GM12872 (cell line): ENCODE measurements at regions not wholly inside any gene's neighbourhood (a gene's known extent, or its start where the extent isn't known, plus 50 kb on each side); places are given as distances from the start of the nearest gene placed in this dataset.

Experiments
- TF ChIP-seq, protein P1 (sequence below): IDR thresholded peaks from 3 replicates; pipeline ENCODE4 v1.5.1; 2011; ENCODE audit warnings: low read depth, mild to moderate bottlenecking, low read length, moderate library complexity; ENCODE audit not compliant: insufficient read depth

DNA sequence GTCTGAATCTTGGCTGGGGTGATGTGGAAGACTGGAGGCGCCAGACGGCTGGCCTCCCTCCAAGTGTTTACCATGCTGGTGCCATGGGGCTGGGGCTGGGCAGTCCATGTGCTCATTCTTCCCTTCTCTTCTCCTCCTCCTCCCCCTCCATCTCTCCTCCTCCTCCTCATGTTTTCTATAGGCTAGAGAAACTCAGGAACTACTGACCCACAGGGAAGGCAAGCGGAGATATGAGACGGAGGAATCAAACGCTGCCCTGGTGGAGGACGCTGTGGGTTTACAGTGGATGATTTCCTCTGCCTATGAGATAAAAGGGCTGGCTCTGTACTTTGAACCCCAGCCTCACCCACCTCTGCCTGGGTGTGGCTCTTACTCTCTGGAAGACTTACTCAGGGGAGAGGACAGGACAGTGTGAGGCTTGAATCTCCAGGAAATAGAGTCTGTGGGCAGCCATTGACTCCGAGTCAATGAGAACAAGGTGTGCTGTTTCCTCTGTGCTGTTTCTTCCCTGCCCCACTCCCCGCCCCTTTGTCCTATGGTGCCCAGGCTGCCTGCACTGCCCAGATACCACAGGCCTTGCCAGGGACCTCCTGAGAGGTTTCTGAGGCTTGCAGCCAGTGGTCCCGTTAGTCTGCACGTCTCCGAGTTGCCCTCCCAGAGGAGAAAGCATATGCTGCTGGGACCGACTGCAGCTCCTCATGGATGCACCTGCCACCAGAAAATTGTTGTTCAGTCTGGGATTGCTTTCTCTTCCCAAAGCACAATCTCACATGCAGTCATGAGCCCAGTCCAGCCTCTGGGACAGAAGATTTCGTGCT is 132.6 kb upstream of the ARHGAP5 start:
- TF ChIP-seq, protein P1, sequence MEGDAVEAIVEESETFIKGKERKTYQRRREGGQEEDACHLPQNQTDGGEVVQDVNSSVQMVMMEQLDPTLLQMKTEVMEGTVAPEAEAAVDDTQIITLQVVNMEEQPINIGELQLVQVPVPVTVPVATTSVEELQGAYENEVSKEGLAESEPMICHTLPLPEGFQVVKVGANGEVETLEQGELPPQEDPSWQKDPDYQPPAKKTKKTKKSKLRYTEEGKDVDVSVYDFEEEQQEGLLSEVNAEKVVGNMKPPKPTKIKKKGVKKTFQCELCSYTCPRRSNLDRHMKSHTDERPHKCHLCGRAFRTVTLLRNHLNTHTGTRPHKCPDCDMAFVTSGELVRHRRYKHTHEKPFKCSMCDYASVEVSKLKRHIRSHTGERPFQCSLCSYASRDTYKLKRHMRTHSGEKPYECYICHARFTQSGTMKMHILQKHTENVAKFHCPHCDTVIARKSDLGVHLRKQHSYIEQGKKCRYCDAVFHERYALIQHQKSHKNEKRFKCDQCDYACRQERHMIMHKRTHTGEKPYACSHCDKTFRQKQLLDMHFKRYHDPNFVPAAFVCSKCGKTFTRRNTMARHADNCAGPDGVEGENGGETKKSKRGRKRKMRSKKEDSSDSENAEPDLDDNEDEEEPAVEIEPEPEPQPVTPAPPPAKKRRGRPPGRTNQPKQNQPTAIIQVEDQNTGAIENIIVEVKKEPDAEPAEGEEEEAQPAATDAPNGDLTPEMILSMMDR, result no peak

DNA sequence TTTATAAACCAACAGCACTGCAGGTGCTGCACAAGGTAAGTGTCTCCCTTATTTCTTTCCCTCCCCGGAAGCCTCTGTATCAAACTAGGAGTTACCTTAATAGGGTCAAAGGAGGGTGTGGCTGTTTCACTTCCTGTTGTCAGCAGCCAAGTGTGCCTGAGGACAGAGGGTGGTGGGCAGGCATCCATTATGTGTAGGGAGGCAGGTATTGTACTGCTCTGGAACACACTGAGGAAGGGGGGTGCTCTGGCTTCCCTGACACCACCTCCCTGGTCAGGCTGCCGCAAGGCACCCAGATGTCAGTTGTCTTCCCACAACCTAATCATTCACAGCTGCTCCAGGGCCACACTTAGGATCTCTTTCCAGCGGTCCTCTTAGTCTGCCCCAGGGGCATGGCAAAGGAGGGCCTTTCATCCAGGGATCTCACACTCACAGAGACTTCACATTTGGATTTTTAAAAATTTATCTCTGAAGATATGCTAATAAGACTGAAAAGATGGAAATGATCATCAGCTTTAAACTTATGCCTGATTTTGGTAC is 132.0 kb upstream of the ARHGAP5 start:
- TF ChIP-seq, protein P1, result no peak

DNA sequence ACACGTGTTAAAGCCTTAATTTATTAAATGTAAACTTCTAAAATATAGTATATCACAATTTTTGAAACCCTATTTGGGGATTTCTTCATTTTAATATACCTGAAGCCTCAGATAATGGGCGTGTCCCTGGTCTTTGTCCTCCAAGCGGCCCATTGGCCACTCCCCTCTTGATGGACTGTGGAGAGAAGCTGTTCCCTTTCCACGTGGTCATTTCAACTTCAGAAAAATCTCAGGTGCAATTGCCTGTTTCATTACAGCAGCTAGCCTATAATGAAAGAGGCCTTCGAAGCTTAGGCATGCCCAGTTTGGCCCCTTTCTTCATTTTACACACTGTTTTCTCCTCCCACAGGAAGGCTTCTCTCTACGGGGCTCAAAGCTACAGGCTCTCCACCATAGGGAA is 131.4 kb upstream of the ARHGAP5 start:
- TF ChIP-seq, protein P1, result no peak

DNA sequence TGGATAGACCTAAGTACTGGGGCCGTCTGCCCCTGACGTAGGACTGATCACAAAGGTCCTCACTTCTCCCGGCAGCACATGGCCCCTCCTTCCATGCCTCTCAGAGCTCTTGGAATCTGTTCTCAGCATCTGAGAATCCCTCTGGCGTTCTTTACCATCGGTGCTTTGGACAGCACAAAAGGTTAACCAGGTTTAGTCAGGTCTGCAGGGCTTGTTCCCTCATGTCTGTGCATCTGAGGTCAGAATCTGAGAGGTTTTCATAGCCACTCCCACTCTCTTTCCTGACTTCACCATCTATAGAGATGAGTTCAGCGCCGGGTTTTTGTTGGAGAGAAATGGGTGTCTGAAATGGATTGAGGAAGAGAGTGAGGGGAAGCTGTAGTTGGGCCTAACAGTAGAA is 130.0 kb upstream of the ARHGAP5 start:
- TF ChIP-seq, protein P1, result no peak

DNA sequence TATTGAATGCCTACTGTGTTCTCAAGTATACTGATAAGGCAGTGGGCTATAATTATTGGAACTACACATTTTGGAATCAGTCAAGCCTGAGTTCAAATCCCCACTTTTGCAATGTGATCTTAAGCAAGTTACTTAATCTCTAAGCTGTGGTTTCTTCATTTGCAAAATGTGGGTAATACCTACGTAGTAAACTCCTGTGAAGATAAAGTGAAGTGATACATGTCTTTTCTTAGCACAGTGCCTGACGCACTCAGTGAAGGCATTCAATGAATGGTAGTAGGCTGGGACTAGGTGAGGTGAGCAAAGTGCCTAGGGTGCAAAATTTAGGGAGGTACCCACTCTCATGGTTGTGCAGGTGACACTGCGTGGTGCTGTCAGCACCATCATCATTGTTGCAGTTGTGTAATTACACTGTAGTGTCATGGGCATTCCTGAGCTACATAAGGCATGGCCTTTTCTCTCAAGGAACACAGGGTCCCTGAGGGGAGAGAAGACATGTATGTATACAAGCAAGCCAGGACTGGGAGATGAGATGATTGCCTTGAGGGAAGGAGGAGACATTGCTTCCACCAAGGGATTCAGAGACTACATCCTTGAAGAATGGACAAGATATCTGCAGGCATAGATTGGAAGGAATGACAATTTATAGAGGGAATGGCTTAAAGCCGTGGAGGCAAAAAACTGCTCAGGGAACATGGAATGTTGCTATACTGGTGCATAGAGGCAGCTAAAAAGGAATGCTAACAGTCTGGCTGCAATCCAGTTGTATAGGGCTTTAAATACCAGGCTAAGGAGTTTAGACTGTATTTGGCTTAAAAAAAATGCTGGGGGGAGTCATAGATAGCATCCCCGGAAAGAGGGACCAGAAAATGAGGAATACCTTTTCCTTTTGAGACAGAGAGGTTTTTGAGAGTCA is 129.2 kb upstream of the ARHGAP5 start:
- TF ChIP-seq, protein P1, result no peak

DNA sequence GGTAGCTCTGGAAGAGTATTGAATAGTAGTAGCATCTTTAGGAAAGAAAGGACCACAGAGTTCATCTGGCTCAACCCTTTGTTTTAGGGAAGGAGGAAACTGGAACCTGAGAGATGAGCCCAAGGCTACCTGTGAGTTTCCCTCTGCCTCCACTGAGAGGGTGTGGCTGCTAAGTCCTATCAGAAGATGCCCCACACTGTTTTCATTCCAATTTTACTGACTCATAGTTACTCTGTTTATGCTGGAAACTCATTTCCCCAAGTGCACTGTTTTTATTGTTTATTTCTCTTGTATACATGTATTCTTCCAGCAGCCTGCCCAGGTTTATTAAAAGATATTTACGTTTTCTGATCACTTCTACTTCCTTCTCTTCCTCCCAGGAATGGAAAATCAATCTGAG is 127.4 kb upstream of the ARHGAP5 start:
- TF ChIP-seq, protein P1, result no peak

DNA sequence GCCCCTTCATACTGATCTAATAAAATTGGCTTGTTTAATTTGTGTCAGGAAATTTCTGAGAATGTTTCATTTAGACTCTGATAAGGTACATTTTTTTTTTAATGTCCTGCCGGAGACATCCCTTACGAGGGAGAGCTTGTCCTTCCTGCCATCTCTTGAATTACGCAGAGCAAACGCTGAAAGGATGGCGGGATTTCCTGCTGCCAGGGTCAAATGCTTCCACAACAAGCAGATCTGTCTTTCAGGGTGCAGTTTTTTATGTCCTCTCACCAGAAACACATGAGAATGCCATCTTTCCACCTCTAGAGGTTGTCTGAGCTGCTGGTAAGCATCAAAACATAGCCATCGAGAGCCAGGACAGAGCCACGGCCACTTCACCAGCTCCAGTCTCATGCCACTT is 126.8 kb upstream of the ARHGAP5 start:
- TF ChIP-seq, protein P1, result no peak
